ENCODE measurements at regions not wholly inside any gene's neighbourhood (a gene's known extent, or its start where the extent isn't known, plus 50 kb on each side); places are given as distances from the start of the nearest gene placed in this dataset.

DNA sequence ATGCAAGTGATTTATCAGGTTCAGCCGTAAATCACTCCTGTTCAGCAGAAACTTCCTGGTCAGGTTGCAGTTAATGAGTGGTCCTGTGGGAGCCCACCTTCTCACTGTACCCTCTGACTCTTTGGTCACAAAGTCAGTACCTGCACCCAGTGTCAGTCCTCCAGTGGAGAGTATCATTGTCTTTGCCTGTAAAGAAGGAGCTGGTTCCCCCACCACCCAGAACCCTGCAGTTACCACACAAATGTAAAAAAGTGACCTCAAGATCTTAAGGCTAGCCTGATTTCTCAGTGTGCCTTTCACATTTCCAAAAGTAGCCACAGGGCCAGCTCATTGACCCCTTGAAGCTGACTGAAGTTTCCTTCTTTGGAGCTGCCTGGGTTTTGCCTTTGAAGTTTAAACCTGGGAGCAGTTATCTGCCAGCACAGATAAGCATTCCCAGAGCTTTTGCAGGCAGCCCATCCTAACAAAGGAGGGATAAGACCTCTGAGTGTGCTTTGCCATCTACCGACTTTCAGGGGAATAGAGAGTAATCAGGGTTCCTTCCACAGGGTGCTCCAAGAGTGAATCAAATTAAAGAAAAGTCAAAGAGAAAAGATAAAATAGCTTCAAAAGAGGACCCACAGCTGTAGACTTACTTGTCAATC is 725.2 kb downstream of the CPS1 start:
- TF ChIP-seq, protein P1, sequence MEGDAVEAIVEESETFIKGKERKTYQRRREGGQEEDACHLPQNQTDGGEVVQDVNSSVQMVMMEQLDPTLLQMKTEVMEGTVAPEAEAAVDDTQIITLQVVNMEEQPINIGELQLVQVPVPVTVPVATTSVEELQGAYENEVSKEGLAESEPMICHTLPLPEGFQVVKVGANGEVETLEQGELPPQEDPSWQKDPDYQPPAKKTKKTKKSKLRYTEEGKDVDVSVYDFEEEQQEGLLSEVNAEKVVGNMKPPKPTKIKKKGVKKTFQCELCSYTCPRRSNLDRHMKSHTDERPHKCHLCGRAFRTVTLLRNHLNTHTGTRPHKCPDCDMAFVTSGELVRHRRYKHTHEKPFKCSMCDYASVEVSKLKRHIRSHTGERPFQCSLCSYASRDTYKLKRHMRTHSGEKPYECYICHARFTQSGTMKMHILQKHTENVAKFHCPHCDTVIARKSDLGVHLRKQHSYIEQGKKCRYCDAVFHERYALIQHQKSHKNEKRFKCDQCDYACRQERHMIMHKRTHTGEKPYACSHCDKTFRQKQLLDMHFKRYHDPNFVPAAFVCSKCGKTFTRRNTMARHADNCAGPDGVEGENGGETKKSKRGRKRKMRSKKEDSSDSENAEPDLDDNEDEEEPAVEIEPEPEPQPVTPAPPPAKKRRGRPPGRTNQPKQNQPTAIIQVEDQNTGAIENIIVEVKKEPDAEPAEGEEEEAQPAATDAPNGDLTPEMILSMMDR (IDR thresholded peaks at IDR 0.05; ENCODE audit: borderline replicate concordance, extremely low read depth, low read length, poor library complexity, severe bottlenecking), result no peak
- no peak for TF ChIP-seq EZH2 (IDR thresholded peaks at IDR 0.05; ENCODE audit: borderline replicate concordance, low read depth, low read length, severe bottlenecking)
- Histone ChIP-seq H3K9me3 (ENCODE audit: insufficient read depth, low read length, severe bottlenecking) (no peaks in the 10 kb centered on the region), H3K79me2 (ENCODE audit: insufficient read depth, low read length) (no peaks in the 10 kb centered on the region), H4K20me1 (ENCODE audit: insufficient read depth, low read length) (no peaks in the 10 kb centered on the region), H3K27ac (ENCODE audit: low read length) (no peak overlapping the region), H3K36me3 (ENCODE audit: insufficient read depth, low read length) (no peaks in the 10 kb centered on the region), H3K4me2 (ENCODE audit: insufficient read depth, low read length) (no peak overlapping the region), H2AFZ (ENCODE audit: low read depth, low read length) (no peak overlapping the region), H3K4me1 (ENCODE audit: insufficient read depth, low read length) (no peaks in the 10 kb centered on the region), H3K9ac (ENCODE audit: low read depth, low read length) (no peak overlapping the region), H3K27me3 (ENCODE audit: insufficient read depth, low read length, poor library complexity) (no peaks in the 10 kb centered on the region), H3K4me3 (ENCODE audit: low read depth in 1 of 2, low read length in 2 of 2) (no peak overlapping the region)
- no peak for DNase-seq
- no peak for ATAC-seq (ENCODE audit: insufficient read depth, low read depth)

DNA sequence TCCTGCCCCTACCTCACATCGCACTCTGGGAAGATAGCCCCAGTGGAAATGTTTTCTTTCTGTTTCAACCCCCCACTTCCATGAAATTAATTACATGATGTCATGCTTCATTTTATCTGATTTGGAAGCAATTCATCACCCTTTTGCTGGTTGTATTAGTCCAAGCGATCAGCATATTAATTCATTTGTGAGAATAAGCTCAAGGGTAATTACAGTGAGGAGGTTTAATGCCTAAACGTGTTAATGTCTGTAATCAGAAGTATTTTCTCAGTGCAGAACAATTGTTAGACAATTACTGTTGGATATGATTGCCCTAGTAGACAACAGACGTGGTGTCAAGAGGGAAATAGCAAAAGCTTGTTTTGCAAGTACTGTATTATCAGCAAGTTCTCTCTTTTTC is 746.3 kb downstream of the CPS1 start:
- no peak overlapping the region for H3K4me2 ChIP-seq (ENCODE audit: insufficient read depth, low read length)
- ATAC-seq (ENCODE audit: insufficient read depth, low read depth) (no peak), DNase-seq (no peak)
- no peak overlapping the region for H3K9ac ChIP-seq (ENCODE audit: low read depth, low read length)
- TF ChIP-seq EZH2 (IDR thresholded peaks at IDR 0.05; ENCODE audit: borderline replicate concordance, low read depth, low read length, severe bottlenecking), result no peak
- TF ChIP-seq, protein P1 (IDR thresholded peaks at IDR 0.05; ENCODE audit: borderline replicate concordance, extremely low read depth, low read length, poor library complexity, severe bottlenecking), result no peak
- H3K27me3 ChIP-seq (ENCODE audit: insufficient read depth, low read length, poor library complexity), result no peaks in the 10 kb centered on the region
- H4K20me1 ChIP-seq (ENCODE audit: insufficient read depth, low read length), result no peaks in the 10 kb centered on the region
- H3K36me3 ChIP-seq (ENCODE audit: insufficient read depth, low read length), result no peaks in the 10 kb centered on the region
- no peak overlapping the region for H3K4me3 ChIP-seq (ENCODE audit: low read depth in 1 of 2, low read length in 2 of 2)
- no peak overlapping the region for H3K27ac ChIP-seq (ENCODE audit: low read length)
- no peak overlapping the region for H2AFZ ChIP-seq (ENCODE audit: low read depth, low read length)
- H3K4me1 ChIP-seq (ENCODE audit: insufficient read depth, low read length), result no peaks in the 10 kb centered on the region
- no peaks in the 10 kb centered on the region for H3K9me3 ChIP-seq (ENCODE audit: insufficient read depth, low read length, severe bottlenecking)
- no peaks in the 10 kb centered on the region for H3K79me2 ChIP-seq (ENCODE audit: insufficient read depth, low read length)

DNA sequence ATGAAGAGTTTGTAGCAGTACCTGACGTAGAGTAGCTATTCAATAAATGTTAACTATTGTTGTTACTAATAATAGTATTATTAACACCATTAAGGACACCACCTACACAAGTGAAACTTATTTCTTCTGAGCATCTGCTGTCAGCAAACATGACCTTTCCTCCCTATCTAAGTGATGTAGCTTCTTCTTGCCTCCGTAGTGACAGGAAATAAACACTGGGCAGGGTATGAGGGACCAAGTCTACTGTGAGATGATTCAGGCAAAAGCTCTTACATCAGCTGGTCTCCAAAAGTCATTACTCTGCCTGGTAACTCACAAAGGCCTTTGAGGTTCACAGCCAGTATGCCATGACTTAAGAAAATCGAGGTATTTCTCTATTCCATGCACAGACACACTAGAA is 750.5 kb downstream of the CPS1 start:
- H3K4me2 ChIP-seq (ENCODE audit: insufficient read depth, low read length), result no peak overlapping the region
- H3K9ac ChIP-seq (ENCODE audit: low read depth, low read length), result no peak overlapping the region
- H3K79me2 ChIP-seq (ENCODE audit: insufficient read depth, low read length), result no peaks in the 10 kb centered on the region
- H3K4me1 ChIP-seq (ENCODE audit: insufficient read depth, low read length), result no peaks in the 10 kb centered on the region
- H3K36me3 ChIP-seq (ENCODE audit: insufficient read depth, low read length), result no peaks in the 10 kb centered on the region
- no peaks in the 10 kb centered on the region for H3K27me3 ChIP-seq (ENCODE audit: insufficient read depth, low read length, poor library complexity)
- no peak overlapping the region for H2AFZ ChIP-seq (ENCODE audit: low read depth, low read length)
- ATAC-seq (ENCODE audit: insufficient read depth, low read depth) (no peak), DNase-seq (no peak)
- no peak overlapping the region for H3K27ac ChIP-seq (ENCODE audit: low read length)
- no peak overlapping the region for H3K4me3 ChIP-seq (ENCODE audit: low read depth in 1 of 2, low read length in 2 of 2)
- no peaks in the 10 kb centered on the region for H4K20me1 ChIP-seq (ENCODE audit: insufficient read depth, low read length)
- TF ChIP-seq EZH2 (IDR thresholded peaks at IDR 0.05; ENCODE audit: borderline replicate concordance, low read depth, low read length, severe bottlenecking), result no peak
- TF ChIP-seq, protein P1 (IDR thresholded peaks at IDR 0.05; ENCODE audit: borderline replicate concordance, extremely low read depth, low read length, poor library complexity, severe bottlenecking), result no peak
- no peaks in the 10 kb centered on the region for H3K9me3 ChIP-seq (ENCODE audit: insufficient read depth, low read length, severe bottlenecking)

Measured in DND-41 (cell line).